ENCODE measurements at regions not wholly inside any gene's neighbourhood (a gene's known extent, or its start where the extent isn't known, plus 50 kb on each side); places are given as distances from the start of the nearest gene placed in this dataset.

GRCh38 chr10:9239298-9239697, 1184.8 kb downstream of the GATA3 start:
- no peak for TF ChIP-seq CTCF (conservative IDR thresholded peaks at IDR 0.05)
- TF ChIP-seq EZH2 (IDR thresholded peaks at IDR 0.05; ENCODE audit: low read depth), result no peak
- no peaks in the 10 kb centered on the region for H3K9me2 ChIP-seq (ENCODE audit: insufficient read depth)
- H4K20me1 ChIP-seq (ENCODE audit: insufficient read depth), result no peaks in the 10 kb centered on the region
- no peaks in the 10 kb centered on the region for H3K4me1 ChIP-seq (replicated peaks; ENCODE audit: insufficient read depth)
- no peak overlapping the region for H3K27ac ChIP-seq
- DNase-seq, result peak in 1 of 2 experiments; percentile 23
- H3K27me3 ChIP-seq (ENCODE audit: insufficient read depth, low read depth), result no peaks in the 10 kb centered on the region
- H2AFZ ChIP-seq, result no peak overlapping the region
- CTCF ChIA-PET, result no interaction called here
- no peak overlapping the region for H3K4me2 ChIP-seq
- H3K36me3 ChIP-seq (ENCODE audit: low read depth), result no peaks in the 10 kb centered on the region
- no peaks in the 10 kb centered on the region for H3K79me2 ChIP-seq (ENCODE audit: low read depth)
- BruUV-seq (replicated peaks), result no TSS peak
- H3K4me3 ChIP-seq, result no peak overlapping the region
- no peaks in the 10 kb centered on the region for H3K9me3 ChIP-seq (ENCODE audit: insufficient read depth, low read depth)
- intact Hi-C loops (cut with micrococcal nuclease; ENCODE audit: unreplicated experiment), result no loop called here
- POLR2A ChIA-PET (ENCODE audit: unreplicated experiment), result no interaction called here
- no peaks in the 10 kb centered on the region for H3F3A ChIP-seq (ENCODE audit: insufficient read depth, low read depth)

- TF ChIP-seq CTCF (conservative IDR thresholded peaks at IDR 0.05) (no peak), EZH2 (IDR thresholded peaks at IDR 0.05; ENCODE audit: low read depth) (no peak)
- Histone ChIP-seq H3K27ac (no peak overlapping the region), H3K36me3 (ENCODE audit: low read depth) (no peaks in the 10 kb centered on the region), H3K9me3 (ENCODE audit: insufficient read depth, low read depth) (no peaks in the 10 kb centered on the region), H3K4me3 (no peak overlapping the region), H4K20me1 (ENCODE audit: insufficient read depth) (no peaks in the 10 kb centered on the region), H3K4me1 (replicated peaks; ENCODE audit: insufficient read depth) (no peaks in the 10 kb centered on the region), H3F3A (ENCODE audit: insufficient read depth, low read depth) (no peaks in the 10 kb centered on the region), H3K4me2 (no peak overlapping the region), H2AFZ (no peak overlapping the region), H3K9me2 (ENCODE audit: insufficient read depth) (no peaks in the 10 kb centered on the region), H3K79me2 (ENCODE audit: low read depth) (no peaks in the 10 kb centered on the region), H3K27me3 (ENCODE audit: insufficient read depth, low read depth) (no peaks in the 10 kb centered on the region)
- no TSS peak for BruUV-seq (replicated peaks)
- no peak for DNase-seq
- intact Hi-C loops (cut with micrococcal nuclease; ENCODE audit: unreplicated experiment), result no loop called here
- CTCF ChIA-PET, result no interaction called here
- POLR2A ChIA-PET (ENCODE audit: unreplicated experiment), result no interaction called here
These were observed 1189.5 kb downstream of the GATA3 start for GRCh38 chr10:9243941-9244411.

- intact Hi-C loops (cut with micrococcal nuclease; ENCODE audit: unreplicated experiment), result no loop called here
- Histone ChIP-seq H3K27ac (no peak overlapping the region), H3K9me3 (ENCODE audit: insufficient read depth, low read depth) (no peaks in the 10 kb centered on the region), H3K9me2 (ENCODE audit: insufficient read depth) (no peaks in the 10 kb centered on the region), H2AFZ (no peak overlapping the region), H3K4me2 (no peak overlapping the region), H3K36me3 (ENCODE audit: low read depth) (no peaks in the 10 kb centered on the region), H4K20me1 (ENCODE audit: insufficient read depth) (no peaks in the 10 kb centered on the region), H3K4me3 (no peak overlapping the region), H3F3A (ENCODE audit: insufficient read depth, low read depth) (no peaks in the 10 kb centered on the region), H3K79me2 (ENCODE audit: low read depth) (no peaks in the 10 kb centered on the region), H3K4me1 (replicated peaks; ENCODE audit: insufficient read depth) (no peaks in the 10 kb centered on the region), H3K27me3 (ENCODE audit: insufficient read depth, low read depth) (no peaks in the 10 kb centered on the region)
- BruUV-seq (replicated peaks), result no TSS peak
- ChIA-PET POLR2A (ENCODE audit: unreplicated experiment) (no interaction called here), CTCF (no interaction called here)
- TF ChIP-seq CTCF (conservative IDR thresholded peaks at IDR 0.05) (no peak), EZH2 (IDR thresholded peaks at IDR 0.05; ENCODE audit: low read depth) (no peak)
- DNase-seq, result no peak
These were observed 1190.4 kb downstream of the GATA3 start for GRCh38 chr10:9244864-9245263.
